ENCODE measurements at regions not wholly inside any gene's neighbourhood (a gene's known extent, or its start where the extent isn't known, plus 50 kb on each side); places are given as distances from the start of the nearest gene placed in this dataset.

- no peak overlapping the region for H3K27ac ChIP-seq
- no peak for TF ChIP-seq CTCF (conservative IDR thresholded peaks at IDR 0.05; ENCODE audit: low read depth, low read length)
- no peak overlapping the region for H2AFZ ChIP-seq (ENCODE audit: low read depth)
- peaks cover 6% of the 10 kb centered on the region for H3K4me1 ChIP-seq (ENCODE audit: low read depth, poor library complexity, severe bottlenecking)
- H4K20me1 ChIP-seq (ENCODE audit: insufficient read depth), result no peaks in the 10 kb centered on the region
- no peaks in the 10 kb centered on the region for H3K27me3 ChIP-seq (ENCODE audit: insufficient read depth, low read depth)
- no peak overlapping the region for H3K4me2 ChIP-seq
- H3K9ac ChIP-seq, result no peak overlapping the region
- no peak overlapping the region for H3K4me3 ChIP-seq (IDR thresholded peaks at IDR 0.05; ENCODE audit: insufficient read depth, low read depth, low read length)
- H3K79me2 ChIP-seq (ENCODE audit: insufficient read depth, low read depth), result no peaks in the 10 kb centered on the region
- H3K36me3 ChIP-seq (ENCODE audit: insufficient read depth), result no peaks in the 10 kb centered on the region
Measured at GRCh38 chr2:49834433-49834832, 680.1 kb upstream of the FSHR start.

GRCh38 chr2:49832555-49832954 is 678.2 kb upstream of the FSHR start:
- no peak for TF ChIP-seq CTCF (conservative IDR thresholded peaks at IDR 0.05; ENCODE audit: low read depth, low read length)
- H3K4me1 ChIP-seq (ENCODE audit: low read depth, poor library complexity, severe bottlenecking), result peaks cover 6% of the 10 kb centered on the region
- no peaks in the 10 kb centered on the region for H3K79me2 ChIP-seq (ENCODE audit: insufficient read depth, low read depth)
- no peaks in the 10 kb centered on the region for H3K36me3 ChIP-seq (ENCODE audit: insufficient read depth)
- H2AFZ ChIP-seq (ENCODE audit: low read depth), result no peak overlapping the region
- no peak overlapping the region for H3K9ac ChIP-seq
- H3K27ac ChIP-seq, result no peak overlapping the region
- no peak overlapping the region for H3K4me2 ChIP-seq
- H3K27me3 ChIP-seq (ENCODE audit: insufficient read depth, low read depth), result no peaks in the 10 kb centered on the region
- no peak overlapping the region for H3K4me3 ChIP-seq (IDR thresholded peaks at IDR 0.05; ENCODE audit: insufficient read depth, low read depth, low read length)
- H4K20me1 ChIP-seq (ENCODE audit: insufficient read depth), result no peaks in the 10 kb centered on the region

GRCh38 chr2:49831698-49832367 is 677.5 kb upstream of the FSHR start:
- no peaks in the 10 kb centered on the region for H3K36me3 ChIP-seq (ENCODE audit: insufficient read depth)
- H3K79me2 ChIP-seq (ENCODE audit: insufficient read depth, low read depth), result no peaks in the 10 kb centered on the region
- H3K4me3 ChIP-seq (IDR thresholded peaks at IDR 0.05; ENCODE audit: insufficient read depth, low read depth, low read length), result no peak overlapping the region
- no peak overlapping the region for H3K9ac ChIP-seq
- H3K27me3 ChIP-seq (ENCODE audit: insufficient read depth, low read depth), result no peaks in the 10 kb centered on the region
- H4K20me1 ChIP-seq (ENCODE audit: insufficient read depth), result no peaks in the 10 kb centered on the region
- peaks cover 6% of the 10 kb centered on the region for H3K4me1 ChIP-seq (ENCODE audit: low read depth, poor library complexity, severe bottlenecking)
- no peak for TF ChIP-seq CTCF (conservative IDR thresholded peaks at IDR 0.05; ENCODE audit: low read depth, low read length)
- no peak overlapping the region for H3K4me2 ChIP-seq
- H3K27ac ChIP-seq, result no peak overlapping the region
- H2AFZ ChIP-seq (ENCODE audit: low read depth), result no peak overlapping the region

GRCh38 chr2:49830846-49831245 is 676.5 kb upstream of the FSHR start:
- Histone ChIP-seq H2AFZ (ENCODE audit: low read depth) (no peak overlapping the region), H4K20me1 (ENCODE audit: insufficient read depth) (no peaks in the 10 kb centered on the region), H3K4me3 (IDR thresholded peaks at IDR 0.05; ENCODE audit: insufficient read depth, low read depth, low read length) (no peak overlapping the region), H3K27ac (no peak overlapping the region), H3K9ac (no peak overlapping the region), H3K27me3 (ENCODE audit: insufficient read depth, low read depth) (no peaks in the 10 kb centered on the region), H3K4me2 (no peak overlapping the region), H3K79me2 (ENCODE audit: insufficient read depth, low read depth) (no peaks in the 10 kb centered on the region), H3K4me1 (ENCODE audit: low read depth, poor library complexity, severe bottlenecking) (peaks cover 6% of the 10 kb centered on the region), H3K36me3 (ENCODE audit: insufficient read depth) (no peaks in the 10 kb centered on the region)
- no peak for TF ChIP-seq CTCF (conservative IDR thresholded peaks at IDR 0.05; ENCODE audit: low read depth, low read length)

Measured in KMS-11 (cell line).